Uterus (tissue), 3 donors: ENCODE measurements at regions not wholly inside any gene's neighbourhood (a gene's known extent, or its start where the extent isn't known, plus 50 kb on each side); places are given as distances from the start of the nearest gene placed in this dataset.

ENCODE experiments used
- DNase-seq, 2 donors: peaks; one replicate each; pipeline ENCODE4 v3.0.0-alpha.2; 2019 to 2020
- H3K27ac ChIP-seq, 2 donors: fragments of 200-600 bp; sonication (generic); 1 replicate in 1 of 2; 2 replicates in 1 of 2; pipeline ENCODE4 v1.5.1; 2016 to 2018
- H3K27me3 ChIP-seq, 2 donors: fragments of 200-600 bp; sonication (generic); one replicate each; pipeline ENCODE4 v1.5.1; 2018 to 2019; ENCODE audit warnings: control low read depth in 1 of 2
- H3K36me3 ChIP-seq, 2 donors: fragments of 200-600 bp; sonication (generic); one replicate each; pipeline ENCODE4 v1.5.1; 2019; ENCODE audit warnings: control low read depth in 1 of 2
- H3K4me1 ChIP-seq, 2 donors: fragments of 200-600 bp; sonication (generic); one replicate each; pipeline ENCODE4 v1.5.1; 2018 to 2019; ENCODE audit warnings: control low read depth in 1 of 2
- H3K4me3 ChIP-seq, 2 donors: fragments of 200-600 bp; sonication (generic); 1 replicate in 1 of 2; 2 replicates in 1 of 2; pipeline ENCODE4 v1.5.1; 2018 to 2019; ENCODE audit warnings: mild to moderate bottlenecking in 1 of 2
- H3K9me3 ChIP-seq, 2 donors: fragments of 200-600 bp; sonication (generic); one replicate each; pipeline ENCODE4 v1.5.1; 2019; ENCODE audit warnings: control low read depth in 1 of 2
- POLR2A ChIP-seq, 2 donors: fragments of 450-650 bp; IDR thresholded peaks; one replicate each; pipeline ENCODE4 v1.6.1; 2016; ENCODE audit warnings: antibody characterized with exemption in 2 of 2, mild to moderate bottlenecking in 1 of 2, moderate library complexity in 1 of 2
- intact Hi-C: fragments of 100-400 bp; cut with DNase I; formaldehyde crosslinking; loops from one replicate; pipeline ENCODE4 v1.15.1; 2023; ENCODE audit warnings: low total_unique reads
- TF ChIP-seq, protein P1 (sequence below), 4 experiments: fragments of 200-600 bp in 2 of 4; fragments of 450-650 bp in 2 of 4; sonication (generic) in 2 of 4; IDR thresholded peaks; one replicate each; pipeline ENCODE4 v1.5.1; 2016 to 2019; ENCODE audit warnings: antibody characterized with exemption in 4 of 4, mild to moderate bottlenecking in 2 of 4, moderate library complexity in 1 of 4
- donor health status: DM: yes; HTN: yes; CAD: no.

DNA sequence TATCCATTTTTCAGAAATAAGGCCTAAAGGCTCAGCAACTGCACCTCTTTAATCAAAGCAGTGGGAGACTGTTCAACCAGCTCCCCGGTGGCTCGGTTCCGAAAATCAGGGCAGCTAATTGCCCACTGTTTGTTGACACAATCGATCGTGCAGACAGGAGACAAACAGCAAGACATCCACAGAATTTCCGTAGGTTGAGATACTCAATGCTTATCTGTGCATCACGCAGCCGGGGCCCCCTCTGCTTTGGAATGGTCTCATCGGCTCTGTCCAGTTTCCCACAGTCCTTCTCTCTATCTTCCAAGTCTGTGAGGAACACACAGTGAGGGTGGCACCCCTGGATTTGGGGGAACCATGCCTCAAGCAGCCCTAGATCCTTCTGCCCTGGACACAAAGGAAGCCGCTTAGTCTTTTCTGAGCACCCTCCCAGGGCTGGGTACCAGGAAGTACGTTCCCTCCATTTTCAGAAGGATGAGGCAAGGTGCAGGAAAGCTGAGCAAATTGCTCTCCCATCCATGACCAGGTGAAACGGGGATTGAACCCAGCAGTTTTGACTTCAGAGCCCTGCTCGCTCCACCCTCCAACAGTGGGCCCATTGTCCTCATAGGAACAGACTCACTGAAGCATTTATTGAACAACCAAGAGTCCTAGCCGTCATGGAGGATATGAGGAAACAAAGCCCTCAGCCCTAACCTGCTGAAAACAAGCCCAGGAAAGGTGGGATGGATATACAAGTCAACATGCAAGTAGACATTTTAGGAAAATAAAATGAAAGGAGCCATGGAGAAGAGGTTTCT lies 70.7 kb downstream of the C16orf95 start:
- DNase-seq: no peak
- no peak overlapping the region for H3K27ac ChIP-seq
- H3K27me3 ChIP-seq: no peaks in the 10 kb centered on the region
- no peaks in the 10 kb centered on the region for H3K36me3 ChIP-seq
- no peaks in the 10 kb centered on the region for H3K4me1 ChIP-seq
- no peaks in the 10 kb centered on the region for H3K9me3 ChIP-seq
- H3K4me3 ChIP-seq: no peak overlapping the region
- TF ChIP-seq POLR2A (IDR thresholded peaks at IDR 0.05): no peak
- TF ChIP-seq, protein P1, sequence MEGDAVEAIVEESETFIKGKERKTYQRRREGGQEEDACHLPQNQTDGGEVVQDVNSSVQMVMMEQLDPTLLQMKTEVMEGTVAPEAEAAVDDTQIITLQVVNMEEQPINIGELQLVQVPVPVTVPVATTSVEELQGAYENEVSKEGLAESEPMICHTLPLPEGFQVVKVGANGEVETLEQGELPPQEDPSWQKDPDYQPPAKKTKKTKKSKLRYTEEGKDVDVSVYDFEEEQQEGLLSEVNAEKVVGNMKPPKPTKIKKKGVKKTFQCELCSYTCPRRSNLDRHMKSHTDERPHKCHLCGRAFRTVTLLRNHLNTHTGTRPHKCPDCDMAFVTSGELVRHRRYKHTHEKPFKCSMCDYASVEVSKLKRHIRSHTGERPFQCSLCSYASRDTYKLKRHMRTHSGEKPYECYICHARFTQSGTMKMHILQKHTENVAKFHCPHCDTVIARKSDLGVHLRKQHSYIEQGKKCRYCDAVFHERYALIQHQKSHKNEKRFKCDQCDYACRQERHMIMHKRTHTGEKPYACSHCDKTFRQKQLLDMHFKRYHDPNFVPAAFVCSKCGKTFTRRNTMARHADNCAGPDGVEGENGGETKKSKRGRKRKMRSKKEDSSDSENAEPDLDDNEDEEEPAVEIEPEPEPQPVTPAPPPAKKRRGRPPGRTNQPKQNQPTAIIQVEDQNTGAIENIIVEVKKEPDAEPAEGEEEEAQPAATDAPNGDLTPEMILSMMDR (IDR thresholded peaks at IDR 0.05): no peak
- intact Hi-C loops: no loop called here

DNA sequence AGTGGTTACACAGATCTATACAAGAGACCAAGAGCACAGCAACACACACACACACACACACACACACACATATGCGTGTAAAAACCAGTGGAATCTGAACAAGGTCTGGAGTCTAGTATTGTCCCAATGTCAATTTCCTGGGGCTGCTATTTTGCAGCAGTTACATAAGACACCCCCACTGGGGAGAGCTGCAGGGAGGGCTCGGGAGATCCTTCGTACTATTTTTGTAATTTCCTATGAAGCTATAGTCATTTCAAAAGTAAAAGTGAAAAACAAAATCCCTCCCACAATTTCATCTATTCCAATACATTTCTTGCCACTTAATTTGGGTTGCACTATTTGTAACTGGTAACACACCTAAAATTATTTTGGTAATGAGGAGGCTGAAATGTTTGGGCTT lies 68.5 kb downstream of the C16orf95 start:
- no peak for DNase-seq
- intact Hi-C loops: no loop called here
- no peak overlapping the region for H3K4me3 ChIP-seq
- no peaks in the 10 kb centered on the region for H3K27me3 ChIP-seq
- H3K4me1 ChIP-seq: no peaks in the 10 kb centered on the region
- H3K9me3 ChIP-seq: no peaks in the 10 kb centered on the region
- TF ChIP-seq, protein P1 (IDR thresholded peaks at IDR 0.05): no peak
- TF ChIP-seq POLR2A (IDR thresholded peaks at IDR 0.05): no peak
- H3K36me3 ChIP-seq: no peaks in the 10 kb centered on the region
- no peak overlapping the region for H3K27ac ChIP-seq

DNA sequence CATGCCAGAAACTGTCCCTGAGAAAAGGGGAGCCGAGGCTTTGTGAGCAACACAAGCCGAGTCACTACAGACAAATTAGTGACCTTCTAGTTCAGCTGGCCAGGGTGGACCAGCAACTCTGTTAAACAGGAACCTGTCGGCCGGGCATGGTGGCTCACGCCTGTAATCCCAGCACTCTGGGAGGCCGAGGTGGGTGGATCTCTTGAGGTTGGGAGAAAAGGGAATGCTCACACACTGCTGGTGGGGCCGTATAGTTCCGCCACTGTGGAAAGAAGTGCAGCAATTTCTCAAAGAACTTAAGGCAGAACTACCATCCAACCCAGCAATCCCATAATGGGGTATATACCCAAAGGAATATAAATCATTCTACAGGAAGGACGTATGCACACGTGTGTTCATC lies 67.8 kb downstream of the C16orf95 start:
- DNase-seq: no peak
- intact Hi-C loops: no loop called here

DNA sequence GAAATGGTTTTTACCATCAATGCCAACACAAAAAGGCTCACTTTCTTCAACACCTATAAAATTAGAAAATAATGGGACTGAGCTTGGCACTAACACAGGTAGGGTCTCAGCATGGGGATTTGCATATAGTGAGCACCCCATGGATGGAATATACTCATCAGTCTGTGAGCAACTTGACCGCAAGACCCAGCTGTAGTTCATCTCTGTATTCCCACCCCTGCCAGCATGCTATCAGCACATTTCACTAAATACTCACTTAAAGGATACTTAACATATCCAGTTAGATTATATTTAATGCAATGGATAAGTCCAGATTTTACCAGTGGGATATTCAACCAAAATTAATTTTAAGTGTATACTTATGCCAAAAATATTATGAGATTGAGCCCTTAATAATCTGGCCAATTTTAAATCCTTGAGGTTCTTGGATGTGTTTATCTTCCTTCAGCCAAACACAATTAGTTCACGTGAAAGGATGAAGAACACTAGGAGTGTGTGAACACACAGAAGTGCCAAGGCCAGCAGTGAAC lies 66.7 kb downstream of the C16orf95 start:
- intact Hi-C loops: no loop called here
- Histone ChIP-seq H3K27me3 (no peaks in the 10 kb centered on the region), H3K4me3 (no peak overlapping the region), H3K9me3 (no peaks in the 10 kb centered on the region), H3K4me1 (no peaks in the 10 kb centered on the region), H3K27ac (no peak overlapping the region), H3K36me3 (no peaks in the 10 kb centered on the region)
- DNase-seq: no peak
- no peak for TF ChIP-seq POLR2A (IDR thresholded peaks at IDR 0.05)
- TF ChIP-seq, protein P1 (IDR thresholded peaks at IDR 0.05): no peak

More for the DNA sequence above, 67.8 kb downstream of the C16orf95 start:
- no peaks in the 10 kb centered on the region for H3K27me3 ChIP-seq
- no peaks in the 10 kb centered on the region for H3K36me3 ChIP-seq
- H3K4me1 ChIP-seq: no peaks in the 10 kb centered on the region
- H3K9me3 ChIP-seq: no peaks in the 10 kb centered on the region
- H3K4me3 ChIP-seq: no peak overlapping the region
- H3K27ac ChIP-seq: no peak overlapping the region
- TF ChIP-seq, protein P1 (IDR thresholded peaks at IDR 0.05): no peak
- TF ChIP-seq POLR2A (IDR thresholded peaks at IDR 0.05): no peak

DNA sequence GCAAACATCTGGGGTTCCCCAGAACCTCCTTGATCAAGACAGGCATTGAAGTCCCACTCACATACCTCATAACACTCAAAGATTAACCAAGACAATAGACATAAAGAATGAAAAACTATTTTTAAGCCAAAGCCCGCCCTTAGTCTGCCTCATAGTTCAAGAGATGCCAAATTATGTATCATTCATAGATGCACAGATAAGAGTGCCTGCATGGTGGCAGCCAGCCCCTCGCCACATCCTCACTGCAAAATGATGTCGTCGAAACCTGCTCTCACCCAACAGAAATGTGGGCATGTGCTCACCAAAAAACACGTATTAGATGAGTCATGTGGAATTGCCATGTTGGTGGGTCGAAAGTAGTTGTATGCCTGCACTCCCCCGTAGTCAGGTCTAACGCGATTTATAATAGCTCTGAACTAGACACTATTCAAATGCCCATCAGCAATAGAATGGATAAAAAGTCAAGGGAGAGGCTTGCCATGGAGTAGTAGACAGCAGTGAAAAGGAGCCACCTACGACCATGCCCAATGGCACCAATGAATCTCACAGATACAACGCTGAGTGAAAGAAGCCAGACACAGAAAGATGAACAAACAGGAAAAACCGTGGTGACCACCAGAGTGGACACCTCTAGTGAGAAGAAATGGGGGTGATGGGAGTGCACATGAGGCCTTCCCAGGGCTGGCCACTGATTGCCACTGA lies 64.8 kb downstream of the C16orf95 start:
- H3K4me3 ChIP-seq: no peak overlapping the region
- TF ChIP-seq, protein P1 (IDR thresholded peaks at IDR 0.05): no peak
- TF ChIP-seq POLR2A (IDR thresholded peaks at IDR 0.05): no peak
- H3K27me3 ChIP-seq: no peaks in the 10 kb centered on the region
- no peak overlapping the region for H3K27ac ChIP-seq
- intact Hi-C loops: no loop called here
- no peaks in the 10 kb centered on the region for H3K9me3 ChIP-seq
- H3K4me1 ChIP-seq: no peaks in the 10 kb centered on the region
- H3K36me3 ChIP-seq: no peaks in the 10 kb centered on the region
- DNase-seq: no peak
